MM.1S (cell line): ENCODE measurements at regions not wholly inside any gene's neighbourhood (a gene's known extent, or its start where the extent isn't known, plus 50 kb on each side); places are given as distances from the start of the nearest gene placed in this dataset.

Experiments
- DNase-seq: peaks from one replicate; pipeline ENCODE4 v3.0.0-alpha.2; 2015
- H2AFZ ChIP-seq: fragments of 300-600 bp; sonication (generic); 2 replicates; pipeline ENCODE4 v1.6.0; 2016; ENCODE audit warnings: antibody characterized with exemption, low read length
- H3F3A ChIP-seq: fragments of 300-600 bp; sonication (generic); 2 replicates; pipeline ENCODE4 v1.6.1; 2016; ENCODE audit warnings: mild to moderate bottlenecking, antibody characterized with exemption, low read length, moderate library complexity, mixed read lengths; ENCODE audit not compliant: insufficient read depth
- H3K27ac ChIP-seq: fragments of 300-600 bp; sonication (generic); 2 replicates; pipeline ENCODE4 v1.5.1; 2016; ENCODE audit warnings: mild to moderate bottlenecking, low read length
- H3K27me3 ChIP-seq: fragments of 300-600 bp; sonication (generic); replicated peaks from 2 replicates; pipeline ENCODE4 v1.6.0; 2016; ENCODE audit warnings: low read length; ENCODE audit not compliant: insufficient read depth
- H3K36me3 ChIP-seq: fragments of 300-600 bp; sonication (generic); replicated peaks from 2 replicates; pipeline ENCODE4 v1.6.1; 2016; ENCODE audit warnings: mild to moderate bottlenecking, low read length, mixed read lengths; ENCODE audit not compliant: insufficient read depth
- H3K4me1 ChIP-seq: fragments of 300-600 bp; sonication (generic); 2 replicates; pipeline ENCODE4 v1.6.1; 2016; ENCODE audit warnings: low read length, mixed read lengths
- H3K4me2 ChIP-seq: fragments of 300-600 bp; sonication (generic); 2 replicates; pipeline ENCODE4 v1.6.0; 2016; ENCODE audit warnings: low read depth, low read length
- H3K4me3 ChIP-seq: fragments of 300-600 bp; sonication (generic); 2 replicates; pipeline ENCODE4 v1.5.1; 2016; ENCODE audit warnings: low read length, mixed read lengths
- H3K79me2 ChIP-seq: fragments of 300-600 bp; sonication (generic); 2 replicates; pipeline ENCODE4 v1.6.1; 2016; ENCODE audit warnings: mixed run types, low read length, mixed read lengths
- H3K9ac ChIP-seq: fragments of 300-600 bp; sonication (generic); 2 replicates; pipeline ENCODE4 v1.6.1; 2016; ENCODE audit warnings: low read length, mixed read lengths
- H3K9me2 ChIP-seq: fragments of 300-600 bp; sonication (generic); replicated peaks from 2 replicates; pipeline ENCODE4 v1.6.1; 2016; ENCODE audit warnings: mild to moderate bottlenecking, low read length, mixed read lengths; ENCODE audit not compliant: insufficient read depth
- H3K9me3 ChIP-seq: fragments of 300-600 bp; sonication (generic); replicated peaks from 2 replicates; pipeline ENCODE4 v1.6.1; 2016; ENCODE audit warnings: mild to moderate bottlenecking, low read length, mixed read lengths; ENCODE audit not compliant: insufficient read depth
- H4K20me1 ChIP-seq: fragments of 300-600 bp; sonication (generic); 2 replicates; pipeline ENCODE4 v1.6.1; 2016; ENCODE audit warnings: mild to moderate bottlenecking, low read length, moderate library complexity, mixed read lengths; ENCODE audit not compliant: insufficient read depth
- CTCF ChIP-seq: fragments of 300-600 bp; sonication (generic); IDR thresholded peaks from 2 replicates; pipeline ENCODE4 v1.5.1; 2016; ENCODE audit warnings: antibody characterized with exemption, low read length, mixed read lengths
- EZH2 ChIP-seq: fragments of 300-600 bp; sonication (generic); optimal IDR thresholded peaks from 2 replicates; pipeline ENCODE3; 2017; ENCODE audit warnings: low read depth, mild to moderate bottlenecking, antibody characterized with exemption, low read length, mixed read lengths
- EZH2phosphoT487 ChIP-seq: fragments of 300-600 bp; sonication (generic); IDR thresholded peaks from 2 replicates; pipeline ENCODE4 v1.6.1; 2018; ENCODE audit warnings: antibody characterized with exemption, low read length

DNA sequence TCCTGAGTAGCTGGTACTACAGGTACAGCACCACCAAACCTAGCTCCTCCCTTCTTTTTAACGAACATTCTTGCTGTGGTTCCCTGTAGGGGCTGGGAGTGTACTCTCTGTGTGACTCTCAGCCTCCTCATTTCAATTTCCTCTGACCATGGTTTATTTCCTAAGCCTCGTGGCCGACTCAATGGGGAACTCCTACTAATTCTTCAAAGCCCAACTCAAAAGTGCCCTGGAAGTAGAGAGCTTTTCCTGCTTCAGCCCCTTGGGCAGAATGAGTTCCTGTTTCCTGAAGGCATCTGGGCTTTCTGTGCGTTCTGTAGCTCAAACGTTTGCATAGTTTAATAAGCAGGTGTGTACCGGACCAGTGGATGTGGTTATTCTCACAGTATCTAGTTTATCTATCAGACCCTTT lies 70.9 kb upstream of the ACOT11 start:
- no peak overlapping the region for H3K4me2 ChIP-seq
- no peaks in the 10 kb centered on the region for H3K9me2 ChIP-seq
- no peak for TF ChIP-seq EZH2
- TF ChIP-seq CTCF: no peak
- TF ChIP-seq EZH2phosphoT487: no peak
- H3K27me3 ChIP-seq: peaks cover 9% of the 10 kb centered on the region; the same call in 1 of the 2 replicates
- H4K20me1 ChIP-seq: no peaks in the 10 kb centered on the region
- no peaks in the 10 kb centered on the region for H3F3A ChIP-seq
- no peak for DNase-seq
- no peaks in the 10 kb centered on the region for H3K9me3 ChIP-seq
- no peak overlapping the region for H3K27ac ChIP-seq
- no peak overlapping the region for H3K9ac ChIP-seq
- no peaks in the 10 kb centered on the region for H3K4me1 ChIP-seq
- H3K4me3 ChIP-seq: no peak overlapping the region
- H2AFZ ChIP-seq: no peak overlapping the region
- H3K79me2 ChIP-seq: no peaks in the 10 kb centered on the region
- H3K36me3 ChIP-seq: no peaks in the 10 kb centered on the region

GRCh38 chr1:54476530-54477109 lies 70.4 kb upstream of the SSBP3 start:
- Histone ChIP-seq H3K9ac (no peak overlapping the region), H3K27ac (no peak overlapping the region), H3K9me3 (no peaks in the 10 kb centered on the region), H3K79me2 (no peaks in the 10 kb centered on the region), H3K36me3 (no peaks in the 10 kb centered on the region), H3K27me3 (peaks cover 9% of the 10 kb centered on the region; the same call in 1 of the 2 replicates), H3K4me2 (no peak overlapping the region), H2AFZ (no peak overlapping the region), H3K9me2 (no peaks in the 10 kb centered on the region), H3F3A (no peaks in the 10 kb centered on the region), H4K20me1 (no peaks in the 10 kb centered on the region), H3K4me3 (no peak overlapping the region), H3K4me1 (no peaks in the 10 kb centered on the region)
- DNase-seq: no peak
- no peak for TF ChIP-seq CTCF
- no peak for TF ChIP-seq EZH2
- TF ChIP-seq EZH2phosphoT487: no peak

- H3K9me2 ChIP-seq: no peaks in the 10 kb centered on the region
- no peaks in the 10 kb centered on the region for H3K9me3 ChIP-seq
- H3F3A ChIP-seq: no peaks in the 10 kb centered on the region
- DNase-seq: no peak
- no peak overlapping the region for H3K27ac ChIP-seq
- peaks cover 9% of the 10 kb centered on the region; the same call in 1 of the 2 replicates for H3K27me3 ChIP-seq
- TF ChIP-seq CTCF: no peak
- no peak for TF ChIP-seq EZH2
- no peak for TF ChIP-seq EZH2phosphoT487
- H3K4me3 ChIP-seq: no peak overlapping the region
- no peak overlapping the region for H3K4me2 ChIP-seq
- H2AFZ ChIP-seq: no peak overlapping the region
- H4K20me1 ChIP-seq: no peaks in the 10 kb centered on the region
- no peaks in the 10 kb centered on the region for H3K36me3 ChIP-seq
- H3K79me2 ChIP-seq: no peaks in the 10 kb centered on the region
- no peaks in the 10 kb centered on the region for H3K4me1 ChIP-seq
- no peak overlapping the region for H3K9ac ChIP-seq
Measured at GRCh38 chr1:54475946-54476516, 69.8 kb upstream of the SSBP3 start.
